Hepatocyte (in vitro differentiated cells): ENCODE measurements at regions not wholly inside any gene's neighbourhood (a gene's known extent, or its start where the extent isn't known, plus 50 kb on each side); places are given as distances from the start of the nearest gene placed in this dataset.

ENCODE experiments used
- DNase-seq: peaks from one replicate; pipeline ENCODE4 v3.0.0-alpha.2; 2016; ENCODE audit warnings: low spot score
- H2AFZ ChIP-seq: fragments of 200-600 bp; sonication (generic); 2 replicates; pipeline ENCODE4 v1.6.0; 2016; ENCODE audit warnings: antibody characterized with exemption, mild to moderate bottlenecking
- H3K27ac ChIP-seq: fragments of 200-600 bp; sonication (generic); 2 replicates; pipeline ENCODE4 v1.5.1; 2016; ENCODE audit warnings: mild to moderate bottlenecking
- H3K27me3 ChIP-seq: fragments of 200-600 bp; sonication (generic); 2 replicates; pipeline ENCODE4 v1.6.1; 2016
- H3K36me3 ChIP-seq: fragments of 200-600 bp; sonication (generic); replicated peaks from 2 replicates; pipeline ENCODE4 v1.5.1; 2016; ENCODE audit warnings: low read depth; ENCODE audit not compliant: insufficient read depth
- H3K4me1 ChIP-seq: fragments of 200-600 bp; sonication (generic); 2 replicates; pipeline ENCODE4 v1.5.1; 2016; ENCODE audit warnings: mild to moderate bottlenecking, moderate library complexity; ENCODE audit not compliant: insufficient read depth
- H3K4me2 ChIP-seq: fragments of 200-600 bp; sonication (generic); 2 replicates; pipeline ENCODE4 v1.6.0; 2016
- H3K4me3 ChIP-seq: fragments of 200-600 bp; sonication (generic); 2 replicates; pipeline ENCODE4 v1.5.1; 2016; ENCODE audit warnings: mild to moderate bottlenecking
- H3K79me2 ChIP-seq: fragments of 200-600 bp; sonication (generic); 2 replicates; pipeline ENCODE4 v1.6.0; 2017; ENCODE audit warnings: mild to moderate bottlenecking
- H3K9me2 ChIP-seq: fragments of 200-600 bp; sonication (generic); replicated peaks from 2 replicates; pipeline ENCODE4 v1.6.0; 2017; ENCODE audit warnings: mild to moderate bottlenecking; ENCODE audit not compliant: insufficient read depth
- H3K9me3 ChIP-seq: fragments of 200-600 bp; sonication (generic); 2 replicates; pipeline ENCODE4 v1.5.1; 2016; ENCODE audit warnings: low read depth, mild to moderate bottlenecking
- H4K20me1 ChIP-seq: fragments of 200-600 bp; sonication (generic); 2 replicates; pipeline ENCODE4 v1.6.0; 2016; ENCODE audit warnings: mild to moderate bottlenecking; ENCODE audit not compliant: insufficient read depth, poor library complexity, severe bottlenecking
- EZH2 ChIP-seq: fragments of 200-600 bp; sonication (generic); IDR thresholded peaks from 2 replicates; pipeline ENCODE4 v1.6.1; 2016; ENCODE audit warnings: antibody characterized with exemption, mild to moderate bottlenecking, borderline replicate concordance
- EZH2phosphoT487 ChIP-seq: fragments of 200-600 bp; sonication (generic); IDR thresholded peaks from one replicate; pipeline ENCODE4 v1.6.1; 2018; ENCODE audit warnings: antibody characterized with exemption, mild to moderate bottlenecking, low read depth, moderate library complexity; ENCODE audit not compliant: unreplicated experiment, severe bottlenecking
- WGBS: methylation state at CpG from one replicate; pipeline ENCODE4 v1.1.6; 2016; ENCODE audit warnings: low lambda C conversion rate; ENCODE audit errors: missing lambda C conversion rate; 5-methylcytosine and 5-hydroxymethylcytosine counted together
- TF ChIP-seq, protein P1 (sequence below): fragments of 200-600 bp; sonication (generic); IDR thresholded peaks from 2 replicates; pipeline ENCODE4 v1.5.1; 2016; ENCODE audit warnings: antibody characterized with exemption, mild to moderate bottlenecking; ENCODE audit not compliant: poor library complexity

DNA sequence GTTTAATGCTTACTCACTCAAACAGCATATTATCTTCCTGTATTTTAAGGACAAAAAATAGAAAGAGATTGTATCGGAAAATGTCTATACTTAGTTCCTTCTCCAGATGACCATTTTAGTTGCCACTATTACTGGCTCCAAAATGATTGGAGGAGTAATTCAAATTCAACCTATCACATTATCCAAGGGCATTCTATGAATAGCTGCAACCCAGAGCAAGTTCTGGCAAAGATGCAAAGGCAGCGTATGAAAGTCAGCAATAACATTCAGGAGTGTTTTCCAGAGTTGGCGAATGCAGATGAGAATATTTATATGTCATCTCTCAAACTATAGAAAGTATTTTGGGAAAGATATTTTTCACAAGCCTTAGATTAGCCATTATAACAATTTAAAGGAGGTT lies 389.8 kb upstream of the ADGRL2 start:
- no peaks in the 10 kb centered on the region for H3K4me1 ChIP-seq
- WGBS = 89% methylated on average over 3 of the region's 3 CpGs
- no peak for DNase-seq
- H3K27me3 ChIP-seq = no peaks in the 10 kb centered on the region
- H3K4me3 ChIP-seq = no peak overlapping the region
- H3K4me2 ChIP-seq = no peak overlapping the region
- no peaks in the 10 kb centered on the region for H3K36me3 ChIP-seq
- H3K79me2 ChIP-seq = no peaks in the 10 kb centered on the region
- no peaks in the 10 kb centered on the region for H3K9me2 ChIP-seq
- H4K20me1 ChIP-seq = no peaks in the 10 kb centered on the region
- TF ChIP-seq EZH2 = no peak
- TF ChIP-seq EZH2phosphoT487 = no peak
- TF ChIP-seq, protein P1, sequence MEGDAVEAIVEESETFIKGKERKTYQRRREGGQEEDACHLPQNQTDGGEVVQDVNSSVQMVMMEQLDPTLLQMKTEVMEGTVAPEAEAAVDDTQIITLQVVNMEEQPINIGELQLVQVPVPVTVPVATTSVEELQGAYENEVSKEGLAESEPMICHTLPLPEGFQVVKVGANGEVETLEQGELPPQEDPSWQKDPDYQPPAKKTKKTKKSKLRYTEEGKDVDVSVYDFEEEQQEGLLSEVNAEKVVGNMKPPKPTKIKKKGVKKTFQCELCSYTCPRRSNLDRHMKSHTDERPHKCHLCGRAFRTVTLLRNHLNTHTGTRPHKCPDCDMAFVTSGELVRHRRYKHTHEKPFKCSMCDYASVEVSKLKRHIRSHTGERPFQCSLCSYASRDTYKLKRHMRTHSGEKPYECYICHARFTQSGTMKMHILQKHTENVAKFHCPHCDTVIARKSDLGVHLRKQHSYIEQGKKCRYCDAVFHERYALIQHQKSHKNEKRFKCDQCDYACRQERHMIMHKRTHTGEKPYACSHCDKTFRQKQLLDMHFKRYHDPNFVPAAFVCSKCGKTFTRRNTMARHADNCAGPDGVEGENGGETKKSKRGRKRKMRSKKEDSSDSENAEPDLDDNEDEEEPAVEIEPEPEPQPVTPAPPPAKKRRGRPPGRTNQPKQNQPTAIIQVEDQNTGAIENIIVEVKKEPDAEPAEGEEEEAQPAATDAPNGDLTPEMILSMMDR = no peak
- no peak overlapping the region for H3K27ac ChIP-seq
- H2AFZ ChIP-seq = no peak overlapping the region
- H3K9me3 ChIP-seq = no peaks in the 10 kb centered on the region

DNA sequence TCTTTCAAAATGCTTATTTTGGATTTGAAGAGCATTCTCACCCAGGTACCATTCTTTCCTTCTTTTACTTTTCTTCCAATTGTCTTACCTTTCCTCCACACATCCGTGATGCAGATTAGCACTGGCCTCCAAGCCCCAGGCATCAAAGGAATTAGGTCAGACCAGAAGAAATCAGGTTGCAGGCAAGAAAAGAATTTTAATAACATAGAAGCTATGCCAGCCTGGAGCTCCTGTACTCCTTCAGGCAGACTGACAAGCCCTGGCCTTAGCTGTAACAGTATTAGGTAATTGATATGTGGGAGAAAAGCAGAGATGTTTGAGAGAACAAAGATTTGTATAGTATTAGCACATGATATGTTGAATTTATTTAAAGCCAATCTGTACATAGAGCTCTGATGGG lies 390.4 kb upstream of the ADGRL2 start:
- H3K79me2 ChIP-seq = no peaks in the 10 kb centered on the region
- H3K9me2 ChIP-seq = no peaks in the 10 kb centered on the region
- TF ChIP-seq, protein P1 = no peak
- no peak for TF ChIP-seq EZH2
- TF ChIP-seq EZH2phosphoT487 = no peak
- no peaks in the 10 kb centered on the region for H3K36me3 ChIP-seq
- DNase-seq = no peak
- WGBS = 37% methylated on average over 1 of the region's 1 CpG
- H2AFZ ChIP-seq = no peak overlapping the region
- no peaks in the 10 kb centered on the region for H3K9me3 ChIP-seq
- H3K27ac ChIP-seq = no peak overlapping the region
- no peaks in the 10 kb centered on the region for H3K4me1 ChIP-seq
- no peak overlapping the region for H3K4me2 ChIP-seq
- no peaks in the 10 kb centered on the region for H4K20me1 ChIP-seq
- H3K4me3 ChIP-seq = no peak overlapping the region
- H3K27me3 ChIP-seq = no peaks in the 10 kb centered on the region

GRCh38 chr1:81409780-81410274 lies 390.9 kb upstream of the ADGRL2 start:
- H3K27me3 ChIP-seq = no peaks in the 10 kb centered on the region
- no peaks in the 10 kb centered on the region for H3K9me2 ChIP-seq
- no peak overlapping the region for H3K4me3 ChIP-seq
- DNase-seq = no peak
- H3K36me3 ChIP-seq = no peaks in the 10 kb centered on the region
- H3K27ac ChIP-seq = no peak overlapping the region
- H3K4me1 ChIP-seq = no peaks in the 10 kb centered on the region
- no peaks in the 10 kb centered on the region for H4K20me1 ChIP-seq
- TF ChIP-seq, protein P1 = no peak
- TF ChIP-seq EZH2 = no peak
- no peak for TF ChIP-seq EZH2phosphoT487
- H2AFZ ChIP-seq = no peak overlapping the region
- WGBS = 86% methylated on average over 3 of the region's 3 CpGs
- no peaks in the 10 kb centered on the region for H3K79me2 ChIP-seq
- no peaks in the 10 kb centered on the region for H3K9me3 ChIP-seq
- no peak overlapping the region for H3K4me2 ChIP-seq

- Histone ChIP-seq H3K27ac (no peak overlapping the region), H2AFZ (no peak overlapping the region), H3K4me3 (no peak overlapping the region), H3K36me3 (no peaks in the 10 kb centered on the region), H3K27me3 (no peaks in the 10 kb centered on the region), H3K4me2 (no peak overlapping the region), H3K79me2 (no peaks in the 10 kb centered on the region), H4K20me1 (no peaks in the 10 kb centered on the region), H3K9me2 (no peaks in the 10 kb centered on the region), H3K9me3 (no peaks in the 10 kb centered on the region), H3K4me1 (no peaks in the 10 kb centered on the region)
- no peak for TF ChIP-seq EZH2
- TF ChIP-seq EZH2phosphoT487 = no peak
- TF ChIP-seq, protein P1 = no peak
- no peak for DNase-seq
Observed at GRCh38 chr1:81409262-81409661, 391.5 kb upstream of the ADGRL2 start.
